Astrocyte of the cerebellum (primary cell): ENCODE measurements at regions not wholly inside any gene's neighbourhood (a gene's known extent, or its start where the extent isn't known, plus 50 kb on each side); places are given as distances from the start of the nearest gene placed in this dataset.
A peak's percentile ranks its signal among the peaks of the same experiment; 100 is the strongest.

Source experiments
- DNase-seq: peaks from one replicate; pipeline ENCODE4 v3.0.0-alpha.2; 2011; ENCODE audit warnings: low read depth
- H3K4me3 ChIP-seq: 2 replicates; pipeline ENCODE4 v1.5.1; 2011; ENCODE audit warnings: mild to moderate bottlenecking, low read depth, low read length, moderate library complexity
- CTCF ChIP-seq: IDR thresholded peaks from 2 replicates; pipeline ENCODE4 v1.5.1; 2012; ENCODE audit warnings: low read length, low read depth, moderate library complexity, mild to moderate bottlenecking; ENCODE audit errors: missing control alignments
- in situ Hi-C: cut with HindIII; loops from 2 replicates; pipeline ENCODE4 v1.10.0; 2017; ENCODE audit warnings: low sequenced_read_pairs

- no peak for TF ChIP-seq CTCF
- in situ Hi-C loops, result no loop called here
- H3K4me3 ChIP-seq, result no peak overlapping the region
- DNase-seq, result no peak
Observed at GRCh38 chr6:163841326-163841725, 426.8 kb downstream of the QKI start.

- in situ Hi-C loops, result no loop called here
- no peak overlapping the region for H3K4me3 ChIP-seq
- no peak for DNase-seq
- TF ChIP-seq CTCF, result no peak
Observed at GRCh38 chr6:163840880-163841279, 426.4 kb downstream of the QKI start.

- peak; percentile 29 for DNase-seq
- no peak for TF ChIP-seq CTCF
- in situ Hi-C loops, result no loop called here
- no peak overlapping the region for H3K4me3 ChIP-seq
Observed at GRCh38 chr6:163839296-163839695, 424.8 kb downstream of the QKI start.

GRCh38 chr6:163837691-163838431 lies 423.3 kb downstream of the QKI start:
- in situ Hi-C loops, result no loop called here
- DNase-seq, result no peak
- no peak for TF ChIP-seq CTCF
- H3K4me3 ChIP-seq, result no peak overlapping the region

GRCh38 chr6:163836876-163837690 lies 422.6 kb downstream of the QKI start:
- in situ Hi-C loops, result no loop called here
- no peak for DNase-seq
- no peak for TF ChIP-seq CTCF
- H3K4me3 ChIP-seq, result no peak overlapping the region

- in situ Hi-C loops, result no loop called here
- no peak for DNase-seq
- no peak overlapping the region for H3K4me3 ChIP-seq
- no peak for TF ChIP-seq CTCF
Observed at GRCh38 chr6:163835439-163836171, 421.1 kb downstream of the QKI start.
